ENCODE measurements at regions not wholly inside any gene's neighbourhood (a gene's known extent, or its start where the extent isn't known, plus 50 kb on each side); places are given as distances from the start of the nearest gene placed in this dataset.

DNA sequence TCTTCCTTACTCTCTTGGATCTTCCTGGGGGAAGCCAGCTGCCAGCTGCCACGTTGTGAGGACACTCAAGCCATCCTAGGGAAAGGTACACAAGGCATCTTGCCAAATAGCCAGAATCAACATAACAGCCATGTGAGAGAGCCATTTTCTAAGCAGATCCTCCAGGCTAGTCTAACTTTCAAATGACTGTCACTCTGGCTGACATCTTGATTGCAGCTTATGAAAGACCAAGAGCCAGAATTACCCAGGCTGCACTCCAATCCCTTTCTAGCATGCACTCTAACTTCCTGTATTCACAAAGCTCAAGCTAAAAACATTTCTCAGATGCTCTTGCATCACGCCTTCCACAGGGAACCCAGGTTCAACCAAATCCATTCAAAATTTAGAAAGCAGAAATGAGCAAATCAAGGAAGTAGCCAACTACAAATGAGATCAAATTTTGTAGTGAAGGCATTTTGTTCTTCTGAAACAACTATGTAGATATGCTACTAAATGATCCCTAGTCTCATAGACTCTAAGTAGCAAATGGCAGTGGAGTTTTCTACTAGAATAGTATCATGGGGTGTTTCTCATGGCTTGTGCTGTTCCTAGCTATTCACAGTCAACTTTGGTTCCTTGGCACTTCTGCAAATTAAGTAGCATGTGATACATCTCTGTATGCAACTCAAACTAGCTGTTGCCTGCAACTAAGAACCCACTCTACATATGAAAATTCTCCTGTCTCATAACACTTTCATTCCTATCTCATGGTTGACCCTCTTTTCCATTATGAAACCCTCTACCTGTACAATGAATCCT, 281.9 kb downstream of the ZEB2 start:
- TF ChIP-seq FOXA1 (IDR thresholded peaks at IDR 0.05) = no peak
- TF ChIP-seq, protein P1, sequence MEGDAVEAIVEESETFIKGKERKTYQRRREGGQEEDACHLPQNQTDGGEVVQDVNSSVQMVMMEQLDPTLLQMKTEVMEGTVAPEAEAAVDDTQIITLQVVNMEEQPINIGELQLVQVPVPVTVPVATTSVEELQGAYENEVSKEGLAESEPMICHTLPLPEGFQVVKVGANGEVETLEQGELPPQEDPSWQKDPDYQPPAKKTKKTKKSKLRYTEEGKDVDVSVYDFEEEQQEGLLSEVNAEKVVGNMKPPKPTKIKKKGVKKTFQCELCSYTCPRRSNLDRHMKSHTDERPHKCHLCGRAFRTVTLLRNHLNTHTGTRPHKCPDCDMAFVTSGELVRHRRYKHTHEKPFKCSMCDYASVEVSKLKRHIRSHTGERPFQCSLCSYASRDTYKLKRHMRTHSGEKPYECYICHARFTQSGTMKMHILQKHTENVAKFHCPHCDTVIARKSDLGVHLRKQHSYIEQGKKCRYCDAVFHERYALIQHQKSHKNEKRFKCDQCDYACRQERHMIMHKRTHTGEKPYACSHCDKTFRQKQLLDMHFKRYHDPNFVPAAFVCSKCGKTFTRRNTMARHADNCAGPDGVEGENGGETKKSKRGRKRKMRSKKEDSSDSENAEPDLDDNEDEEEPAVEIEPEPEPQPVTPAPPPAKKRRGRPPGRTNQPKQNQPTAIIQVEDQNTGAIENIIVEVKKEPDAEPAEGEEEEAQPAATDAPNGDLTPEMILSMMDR (IDR thresholded peaks at IDR 0.05; ENCODE audit: low read depth, low read length, missing input control) = no peak
- TF ChIP-seq SP1 (IDR thresholded peaks at IDR 0.05) = no peak
- TF ChIP-seq GABPA (IDR thresholded peaks at IDR 0.05 in 1 of 2, conservative IDR thresholded peaks at IDR 0.05 in 1 of 2) = no peak
- no peak for TF ChIP-seq FOXA2 (IDR thresholded peaks at IDR 0.05)
- no peak for TF ChIP-seq RXRA (IDR thresholded peaks at IDR 0.05)
- TF ChIP-seq RAD21 (IDR thresholded peaks at IDR 0.05) = no peak
- TF ChIP-seq JUND (IDR thresholded peaks at IDR 0.05) = no peak
- no peak for TF ChIP-seq HNF4A (conservative IDR thresholded peaks at IDR 0.05)
- no peak for TF ChIP-seq EGR1 (IDR thresholded peaks at IDR 0.05; ENCODE audit: low read depth in 2 of 2)
- TF ChIP-seq NR2F2 (IDR thresholded peaks at IDR 0.05) = no peak
- TF ChIP-seq, protein P2, sequence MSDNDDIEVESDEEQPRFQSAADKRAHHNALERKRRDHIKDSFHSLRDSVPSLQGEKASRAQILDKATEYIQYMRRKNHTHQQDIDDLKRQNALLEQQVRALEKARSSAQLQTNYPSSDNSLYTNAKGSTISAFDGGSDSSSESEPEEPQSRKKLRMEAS (IDR thresholded peaks at IDR 0.05) = no peak
- TF ChIP-seq, protein P3, sequence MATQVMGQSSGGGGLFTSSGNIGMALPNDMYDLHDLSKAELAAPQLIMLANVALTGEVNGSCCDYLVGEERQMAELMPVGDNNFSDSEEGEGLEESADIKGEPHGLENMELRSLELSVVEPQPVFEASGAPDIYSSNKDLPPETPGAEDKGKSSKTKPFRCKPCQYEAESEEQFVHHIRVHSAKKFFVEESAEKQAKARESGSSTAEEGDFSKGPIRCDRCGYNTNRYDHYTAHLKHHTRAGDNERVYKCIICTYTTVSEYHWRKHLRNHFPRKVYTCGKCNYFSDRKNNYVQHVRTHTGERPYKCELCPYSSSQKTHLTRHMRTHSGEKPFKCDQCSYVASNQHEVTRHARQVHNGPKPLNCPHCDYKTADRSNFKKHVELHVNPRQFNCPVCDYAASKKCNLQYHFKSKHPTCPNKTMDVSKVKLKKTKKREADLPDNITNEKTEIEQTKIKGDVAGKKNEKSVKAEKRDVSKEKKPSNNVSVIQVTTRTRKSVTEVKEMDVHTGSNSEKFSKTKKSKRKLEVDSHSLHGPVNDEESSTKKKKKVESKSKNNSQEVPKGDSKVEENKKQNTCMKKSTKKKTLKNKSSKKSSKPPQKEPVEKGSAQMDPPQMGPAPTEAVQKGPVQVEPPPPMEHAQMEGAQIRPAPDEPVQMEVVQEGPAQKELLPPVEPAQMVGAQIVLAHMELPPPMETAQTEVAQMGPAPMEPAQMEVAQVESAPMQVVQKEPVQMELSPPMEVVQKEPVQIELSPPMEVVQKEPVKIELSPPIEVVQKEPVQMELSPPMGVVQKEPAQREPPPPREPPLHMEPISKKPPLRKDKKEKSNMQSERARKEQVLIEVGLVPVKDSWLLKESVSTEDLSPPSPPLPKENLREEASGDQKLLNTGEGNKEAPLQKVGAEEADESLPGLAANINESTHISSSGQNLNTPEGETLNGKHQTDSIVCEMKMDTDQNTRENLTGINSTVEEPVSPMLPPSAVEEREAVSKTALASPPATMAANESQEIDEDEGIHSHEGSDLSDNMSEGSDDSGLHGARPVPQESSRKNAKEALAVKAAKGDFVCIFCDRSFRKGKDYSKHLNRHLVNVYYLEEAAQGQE (IDR thresholded peaks at IDR 0.05) = no peak
- TF ChIP-seq, protein P4, sequence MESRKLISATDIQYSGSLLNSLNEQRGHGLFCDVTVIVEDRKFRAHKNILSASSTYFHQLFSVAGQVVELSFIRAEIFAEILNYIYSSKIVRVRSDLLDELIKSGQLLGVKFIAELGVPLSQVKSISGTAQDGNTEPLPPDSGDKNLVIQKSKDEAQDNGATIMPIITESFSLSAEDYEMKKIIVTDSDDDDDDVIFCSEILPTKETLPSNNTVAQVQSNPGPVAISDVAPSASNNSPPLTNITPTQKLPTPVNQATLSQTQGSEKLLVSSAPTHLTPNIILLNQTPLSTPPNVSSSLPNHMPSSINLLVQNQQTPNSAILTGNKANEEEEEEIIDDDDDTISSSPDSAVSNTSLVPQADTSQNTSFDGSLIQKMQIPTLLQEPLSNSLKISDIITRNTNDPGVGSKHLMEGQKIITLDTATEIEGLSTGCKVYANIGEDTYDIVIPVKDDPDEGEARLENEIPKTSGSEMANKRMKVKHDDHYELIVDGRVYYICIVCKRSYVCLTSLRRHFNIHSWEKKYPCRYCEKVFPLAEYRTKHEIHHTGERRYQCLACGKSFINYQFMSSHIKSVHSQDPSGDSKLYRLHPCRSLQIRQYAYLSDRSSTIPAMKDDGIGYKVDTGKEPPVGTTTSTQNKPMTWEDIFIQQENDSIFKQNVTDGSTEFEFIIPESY (IDR thresholded peaks at IDR 0.05) = no peak
- no peak for TF ChIP-seq YY1 (IDR thresholded peaks at IDR 0.05)
- TF ChIP-seq TAF1 (conservative IDR thresholded peaks at IDR 0.05) = no peak
- TF ChIP-seq HNF4G (IDR thresholded peaks at IDR 0.05) = no peak
- no peak for TF ChIP-seq ATF3 (IDR thresholded peaks at IDR 0.05)
- Histone ChIP-seq H3K36me3 (ENCODE audit: control insufficient read depth in 4 of 4, insufficient read depth in 3 of 4, low read depth in 1 of 4, low read length in 3 of 4) (no peaks in the 10 kb centered on the region), H3K4me1 (ENCODE audit: control insufficient read depth in 4 of 4, insufficient read depth in 4 of 4, low read length in 3 of 4) (no peaks in the 10 kb centered on the region), H3K9ac (ENCODE audit: low read depth in 1 of 2, low read length in 2 of 2) (no peak overlapping the region), H3K27me3 (ENCODE audit: control insufficient read depth in 4 of 4, insufficient read depth in 4 of 4, low read length in 3 of 4) (no peaks in the 10 kb centered on the region), H3K27ac (ENCODE audit: low read depth in 1 of 2, low read length in 2 of 2) (no peak overlapping the region), H3K4me3 (ENCODE audit: low read depth in 1 of 3, low read length in 3 of 3) (no peak overlapping the region), H3K9me3 (ENCODE audit: control insufficient read depth in 4 of 4, low read length in 3 of 4) (no peaks in the 10 kb centered on the region)
- DNase-seq (ENCODE audit: low spot score) = no peak
- 58% methylated on average over 2 of the region's 2 CpGs for WGBS
